Epithelial cell of esophagus (primary cell): ENCODE measurements at regions not wholly inside any gene's neighbourhood (a gene's known extent, or its start where the extent isn't known, plus 50 kb on each side); places are given as distances from the start of the nearest gene placed in this dataset.

Source experiments
- DNase-seq: peaks from one replicate; pipeline ENCODE4 v3.0.0; 2010; ENCODE audit warnings: low read depth
- H3K4me3 ChIP-seq: 2 replicates; pipeline ENCODE4 v1.5.1; 2011; ENCODE audit warnings: mild to moderate bottlenecking, low read length, control low read depth
- CTCF ChIP-seq: IDR thresholded peaks from 2 replicates; pipeline ENCODE4 v1.5.1; 2011; ENCODE audit warnings: low read depth, mild to moderate bottlenecking, low read length, control low read depth, inconsistent platforms; ENCODE audit not compliant: insufficient read depth; ENCODE audit errors: missing control alignments

DNA sequence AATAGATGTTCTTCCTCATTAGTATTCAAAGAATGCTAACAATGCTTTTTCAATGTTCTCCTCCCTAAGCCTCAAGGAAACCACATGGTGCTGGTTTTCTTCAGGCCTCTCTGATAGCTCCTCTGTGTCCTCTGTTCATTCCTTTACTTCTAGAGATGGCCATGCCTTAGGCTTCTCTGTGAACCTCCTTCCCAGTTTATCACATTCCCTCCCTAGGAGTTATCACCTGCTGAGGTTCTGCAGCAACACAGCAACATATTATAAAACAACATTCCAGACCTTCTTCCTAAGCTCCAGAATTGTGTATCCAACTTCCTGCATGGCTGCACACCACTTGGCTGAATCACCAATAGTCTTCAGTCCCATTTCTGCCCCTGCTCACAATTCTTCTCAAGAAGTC lies 325.5 kb downstream of the IRS1 start:
- DNase-seq: no peak
- no peak for TF ChIP-seq CTCF
- H3K4me3 ChIP-seq: no peak overlapping the region

- H3K4me3 ChIP-seq: no peak overlapping the region
- DNase-seq: no peak
- no peak for TF ChIP-seq CTCF
These were observed 327.6 kb downstream of the IRS1 start for GRCh38 chr2:226471987-226472470.

GRCh38 chr2:226467633-226468032 lies 332.0 kb downstream of the IRS1 start:
- DNase-seq: no peak
- no peak overlapping the region for H3K4me3 ChIP-seq

DNA sequence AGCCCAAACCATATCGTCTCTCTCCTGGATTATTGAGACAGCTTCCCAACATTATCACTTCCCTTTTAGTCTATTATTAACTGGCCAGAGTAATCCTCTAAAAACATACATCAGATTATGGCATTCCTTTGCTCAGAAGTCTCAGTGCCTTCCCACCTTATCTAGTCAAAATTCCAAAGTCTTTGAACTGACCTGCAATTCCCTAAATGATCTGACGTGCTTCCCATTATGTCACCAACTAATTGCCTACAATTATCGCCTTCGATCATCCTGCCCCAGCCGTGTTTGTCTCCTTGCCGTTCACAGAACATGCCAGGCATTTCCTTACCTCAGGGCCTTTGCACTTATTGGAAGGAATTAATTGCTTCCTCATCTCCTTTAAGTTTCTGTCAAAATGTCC lies 332.4 kb downstream of the IRS1 start:
- no peak overlapping the region for H3K4me3 ChIP-seq
- no peak for TF ChIP-seq CTCF
- no peak for DNase-seq

More at GRCh38 chr2:226467633-226468032, 332.0 kb downstream of the IRS1 start:
- no peak for TF ChIP-seq CTCF

DNA sequence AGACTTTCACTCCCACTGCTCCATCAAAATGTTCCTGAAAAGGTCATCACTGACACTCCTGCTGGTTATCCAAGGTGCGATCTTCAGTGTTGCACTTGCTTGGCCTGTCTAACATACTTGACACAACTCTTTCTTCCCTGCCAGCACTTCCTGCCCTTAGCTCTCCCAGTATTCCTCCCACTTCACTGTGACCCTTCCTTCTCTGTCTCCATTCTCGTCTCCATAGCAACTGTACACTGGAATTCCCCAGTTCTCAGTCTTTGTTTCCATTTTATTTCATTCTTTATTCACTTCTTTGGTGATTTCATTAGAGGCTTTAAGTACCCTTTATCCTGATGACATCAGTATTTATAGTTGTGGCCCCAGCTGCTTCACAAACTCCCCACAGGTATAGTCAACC lies 333.0 kb downstream of the IRS1 start:
- no peak for TF ChIP-seq CTCF
- no peak for DNase-seq
- no peak overlapping the region for H3K4me3 ChIP-seq

DNA sequence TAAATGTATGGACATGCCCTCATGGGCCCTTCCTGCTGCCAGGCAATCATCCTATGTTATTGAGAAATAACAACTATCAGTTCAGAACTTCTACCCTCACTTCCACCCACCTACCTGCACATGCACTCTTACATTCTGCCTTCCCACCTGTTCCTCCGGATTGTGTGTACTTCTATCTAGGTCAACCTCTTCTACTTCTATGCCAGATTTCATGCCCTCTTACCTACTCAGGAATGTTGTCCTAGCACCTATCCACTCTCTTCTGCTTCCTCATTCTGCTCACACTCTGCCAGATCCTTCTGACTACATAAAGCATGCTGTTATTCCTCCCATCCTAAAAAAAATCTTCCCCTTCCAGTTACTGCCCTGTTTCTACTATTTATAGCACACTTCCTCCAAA lies 333.5 kb downstream of the IRS1 start:
- H3K4me3 ChIP-seq: no peak overlapping the region
- TF ChIP-seq CTCF: no peak

DNA sequence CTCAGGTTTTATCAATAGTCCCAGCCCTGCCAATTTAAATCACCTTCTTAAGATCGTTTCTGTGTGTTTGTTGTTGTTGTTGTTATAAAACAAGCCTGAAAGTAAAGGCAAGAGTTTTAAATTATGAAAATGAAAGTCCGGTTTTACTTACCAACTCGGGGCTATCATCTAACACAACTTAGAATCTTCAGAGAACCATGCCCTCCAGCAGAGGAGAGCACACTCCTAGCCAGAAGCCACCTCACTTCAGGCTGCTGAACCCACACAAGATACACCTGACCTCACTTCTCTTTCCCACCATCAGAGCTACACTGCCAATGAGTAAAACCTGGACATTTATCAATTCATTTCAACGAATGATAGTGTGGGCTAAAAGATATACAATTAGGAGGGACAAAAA lies 335.2 kb downstream of the IRS1 start:
- no peak for DNase-seq
- no peak overlapping the region for H3K4me3 ChIP-seq
- TF ChIP-seq CTCF: no peak

More for the DNA sequence above, 333.5 kb downstream of the IRS1 start:
- DNase-seq: no peak
